D341Med (cell line): ENCODE measurements at regions not wholly inside any gene's neighbourhood (a gene's known extent, or its start where the extent isn't known, plus 50 kb on each side); places are given as distances from the start of the nearest gene placed in this dataset.

Experiments used
- DNase-seq: peaks from one replicate; pipeline ENCODE4 v3.0.0; 2012; ENCODE audit warnings: low spot score

DNA sequence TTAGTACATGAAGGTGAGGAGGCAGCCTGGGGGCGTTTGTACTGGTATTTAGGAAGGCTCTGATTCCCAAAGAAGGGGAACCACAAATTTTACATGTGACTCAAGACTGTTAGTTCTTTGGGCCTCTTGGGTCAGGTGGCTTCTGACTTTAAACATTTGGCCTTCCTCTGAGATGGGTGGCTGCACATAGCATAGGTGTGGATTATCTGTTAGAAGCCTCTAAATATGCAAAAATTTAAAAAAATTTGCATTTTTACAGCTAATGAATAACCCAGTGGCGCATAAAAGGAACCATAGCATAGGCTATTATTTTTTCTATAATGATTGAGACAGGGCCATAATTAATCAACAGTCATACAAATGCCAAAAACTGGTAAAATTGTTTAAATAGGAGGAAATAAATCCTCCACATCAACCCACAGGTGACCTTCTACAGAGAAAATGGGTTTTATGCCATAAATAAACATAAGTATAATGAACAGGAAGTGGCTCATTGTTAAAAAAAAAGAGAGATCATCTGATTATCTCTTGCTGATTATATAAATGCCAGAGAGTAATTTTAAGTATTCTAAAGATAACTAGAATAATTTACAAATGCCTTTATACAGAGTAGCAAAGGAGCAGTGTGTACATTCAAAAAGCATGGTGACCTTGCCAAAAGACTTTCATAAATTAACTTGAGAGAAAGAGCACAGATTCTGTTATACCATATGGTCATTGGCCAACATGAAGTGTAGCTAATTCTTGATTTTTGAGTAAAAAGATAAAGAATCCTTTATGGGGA is 284.2 kb upstream of the ATP2B1 start:
- DNase-seq = no peak

DNA sequence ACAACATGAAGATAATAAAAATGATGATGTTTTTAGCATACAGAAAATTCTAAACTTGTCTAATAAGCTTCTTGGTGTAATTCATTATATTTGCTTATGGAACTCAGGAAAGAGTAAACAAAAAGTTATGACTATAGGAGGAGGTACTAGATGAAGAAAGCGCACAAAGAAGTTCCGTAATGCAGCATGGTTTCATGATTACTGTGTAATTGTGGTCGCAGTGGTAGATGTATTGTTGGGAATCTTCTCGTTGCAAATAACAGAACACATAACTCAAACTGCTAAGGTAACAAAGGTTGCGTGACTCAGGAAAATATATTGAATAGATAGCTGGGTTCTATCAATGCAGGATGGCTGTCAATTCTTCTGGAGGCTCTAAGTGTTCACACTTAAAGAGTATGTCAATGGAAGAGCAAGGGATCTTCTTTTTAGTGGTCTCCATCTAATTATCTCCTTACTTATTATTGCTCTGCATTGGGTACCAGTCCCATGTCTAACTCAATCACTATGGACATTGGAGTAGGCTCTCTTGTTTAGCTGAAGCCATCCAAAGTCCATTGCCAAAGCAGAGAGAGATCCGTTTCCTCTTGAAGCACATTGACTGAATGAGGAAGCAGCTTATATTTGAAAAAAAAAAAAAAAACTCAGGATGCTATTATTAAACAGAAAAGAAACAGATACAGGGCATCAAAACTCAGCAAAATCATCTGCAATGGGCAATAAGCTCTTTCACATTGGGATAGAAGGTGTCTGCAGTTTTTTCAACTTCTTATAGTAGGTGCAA is 283.4 kb upstream of the ATP2B1 start:
- no peak for DNase-seq

DNA sequence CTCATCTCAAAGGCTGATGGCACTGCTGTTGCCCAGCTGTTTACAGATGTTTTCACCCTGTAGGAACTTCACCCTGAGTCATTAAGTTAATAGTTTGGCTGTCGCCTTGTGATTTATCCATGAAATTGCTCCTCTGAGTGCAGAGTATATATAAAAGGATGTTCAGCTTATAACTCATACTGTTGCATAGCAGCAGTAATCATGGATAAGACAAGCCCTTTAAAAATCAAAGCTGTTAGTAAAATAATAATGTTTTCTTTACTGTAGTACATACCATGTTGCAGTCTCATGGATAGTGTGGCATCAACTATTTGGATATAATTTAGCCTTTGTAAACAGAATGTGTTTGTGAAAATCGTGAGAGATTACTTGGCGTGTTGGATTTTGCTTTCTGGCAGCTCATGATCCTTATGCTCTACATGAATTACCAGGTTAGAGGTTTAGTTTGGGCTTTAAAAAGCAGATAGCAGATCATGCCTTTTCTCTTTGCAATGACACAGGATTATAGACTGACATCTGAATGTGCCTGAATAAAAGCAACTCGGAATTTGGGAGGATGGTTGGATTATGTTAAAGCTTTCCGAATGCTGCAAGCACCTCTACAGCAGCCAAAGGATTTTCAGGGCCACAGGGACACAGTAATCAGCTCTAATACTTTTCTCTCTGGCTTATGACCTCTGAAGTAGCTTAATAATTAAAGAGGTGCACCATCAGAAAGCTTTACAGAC is 279.7 kb upstream of the ATP2B1 start:
- peak; percentile 39 for DNase-seq

DNA sequence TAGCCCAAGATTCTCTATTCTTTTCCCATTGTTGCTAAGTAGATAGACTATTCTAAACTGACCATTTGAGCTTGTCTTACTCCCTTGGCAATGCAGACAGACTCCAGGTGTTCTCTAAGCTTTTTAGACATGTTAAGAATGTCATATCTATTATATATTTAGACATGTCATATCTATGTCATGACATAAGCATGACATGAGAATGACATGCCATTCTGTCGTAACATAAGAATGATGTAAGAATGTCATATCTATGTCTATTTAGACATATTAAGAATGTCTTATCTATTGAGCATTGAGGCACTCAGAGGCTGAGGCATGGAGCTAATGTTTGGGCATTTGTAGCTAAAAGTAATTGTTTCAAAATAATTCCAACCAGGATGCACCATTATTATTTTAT is 277.3 kb upstream of the ATP2B1 start:
- DNase-seq = no peak

DNA sequence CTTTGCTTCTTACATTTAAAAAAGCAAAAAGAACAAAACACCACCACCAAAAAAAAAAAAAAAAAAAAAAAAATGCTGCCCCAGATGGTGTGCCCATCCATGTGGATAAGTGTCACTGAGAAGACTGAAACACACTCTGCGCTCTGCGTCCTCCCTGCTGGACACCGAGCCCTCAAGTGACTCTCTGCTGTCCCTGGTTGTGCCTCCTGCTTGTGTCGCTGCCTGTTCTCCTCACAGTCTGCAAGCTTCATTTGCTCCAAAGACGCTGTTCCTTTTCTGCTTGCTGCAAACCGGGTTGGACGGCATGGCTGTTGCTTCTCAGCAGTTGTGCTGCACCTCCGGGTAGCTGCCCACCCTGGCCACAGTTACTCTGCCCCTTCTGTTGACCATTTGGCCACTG is 276.2 kb upstream of the ATP2B1 start:
- DNase-seq = no peak

DNA sequence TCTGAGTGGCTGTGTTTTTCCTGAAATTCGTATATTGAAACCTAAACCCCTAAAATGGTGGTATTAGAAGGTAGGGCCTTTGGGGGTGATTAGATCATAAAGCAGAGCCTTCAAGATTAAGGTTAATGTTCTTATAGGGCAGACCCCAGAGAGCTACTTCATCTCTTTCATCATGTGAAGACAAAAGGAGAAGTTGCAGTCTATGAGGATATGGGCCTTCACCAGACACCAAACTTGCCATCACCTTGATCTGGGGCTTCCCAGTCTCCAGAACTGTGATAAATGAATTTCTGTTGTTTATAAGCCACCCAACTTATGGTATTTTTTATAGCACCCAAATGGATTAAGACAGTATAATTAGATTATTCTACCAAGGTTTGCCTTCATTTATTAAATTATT is 275.0 kb upstream of the ATP2B1 start:
- DNase-seq = no peak

DNA sequence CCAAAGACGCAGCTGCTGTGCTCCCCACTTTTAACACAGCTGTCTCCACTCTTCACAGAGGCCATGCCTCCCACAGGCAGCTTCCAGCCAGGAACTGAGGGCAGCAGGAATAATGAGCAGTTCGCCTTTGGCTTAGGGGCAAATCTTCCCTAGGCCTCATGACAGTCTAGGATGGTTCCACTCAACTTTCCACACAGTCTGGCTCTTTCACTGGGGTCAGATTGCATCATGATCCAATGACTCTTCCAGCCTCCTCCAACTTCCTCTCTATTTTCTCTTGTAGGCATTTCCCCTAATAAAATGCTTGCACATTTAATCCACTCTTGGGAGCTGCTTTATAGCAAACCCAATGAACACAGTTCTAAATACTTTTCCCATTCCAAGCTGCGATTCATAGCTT is 271.6 kb upstream of the ATP2B1 start:
- DNase-seq = no peak

DNA sequence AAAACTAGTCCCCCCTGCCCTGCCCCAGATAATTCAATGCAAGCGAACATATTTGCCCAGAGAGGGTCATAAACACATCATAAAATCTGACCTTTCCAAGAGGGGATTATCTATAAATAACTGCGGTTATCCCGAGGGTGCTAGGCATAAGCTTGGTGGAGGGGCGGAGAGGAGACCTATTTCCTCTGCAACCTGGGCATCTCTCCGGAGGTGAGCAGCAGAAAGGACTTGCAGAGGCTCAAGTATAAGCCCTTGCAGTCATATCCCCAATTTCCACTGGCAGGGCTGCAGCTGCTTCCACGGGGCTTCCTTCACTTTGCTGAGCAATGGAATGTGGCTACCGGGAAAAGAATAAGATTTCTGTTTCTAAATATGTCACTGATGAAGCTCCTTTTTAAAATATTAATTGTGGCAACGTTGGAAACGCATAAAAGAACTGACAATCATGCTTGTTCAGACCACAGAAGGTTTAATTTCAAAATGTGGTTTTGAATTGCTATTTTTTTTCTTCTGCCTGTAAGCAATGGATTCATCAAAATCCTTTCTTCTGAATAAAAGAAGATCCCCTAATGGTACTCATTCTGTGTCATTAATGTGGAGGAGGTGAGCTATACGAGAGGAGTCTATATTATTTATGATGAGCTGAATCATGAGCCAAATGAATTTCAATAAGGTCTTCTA is 268.9 kb upstream of the ATP2B1 start:
- no peak for DNase-seq

DNA sequence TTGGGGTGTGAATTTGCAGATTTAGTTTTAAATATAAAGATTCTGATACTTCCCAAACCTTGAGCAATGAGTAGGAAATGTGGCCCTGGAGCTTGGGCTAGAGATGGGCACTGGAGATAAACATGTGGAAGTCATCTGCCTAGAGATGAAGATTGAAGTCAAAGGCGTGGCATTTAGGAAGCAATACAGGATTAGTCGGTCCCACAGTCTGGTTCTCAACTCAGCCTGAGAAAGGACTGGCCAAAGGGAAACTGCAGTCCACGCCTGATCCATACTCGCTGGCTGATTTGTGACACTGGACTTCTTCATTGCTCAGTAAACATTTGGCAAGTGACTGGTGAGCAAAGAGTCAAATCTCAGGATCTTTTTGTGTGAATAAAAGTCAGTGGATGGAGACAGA is 268.2 kb upstream of the ATP2B1 start:
- no peak for DNase-seq

DNA sequence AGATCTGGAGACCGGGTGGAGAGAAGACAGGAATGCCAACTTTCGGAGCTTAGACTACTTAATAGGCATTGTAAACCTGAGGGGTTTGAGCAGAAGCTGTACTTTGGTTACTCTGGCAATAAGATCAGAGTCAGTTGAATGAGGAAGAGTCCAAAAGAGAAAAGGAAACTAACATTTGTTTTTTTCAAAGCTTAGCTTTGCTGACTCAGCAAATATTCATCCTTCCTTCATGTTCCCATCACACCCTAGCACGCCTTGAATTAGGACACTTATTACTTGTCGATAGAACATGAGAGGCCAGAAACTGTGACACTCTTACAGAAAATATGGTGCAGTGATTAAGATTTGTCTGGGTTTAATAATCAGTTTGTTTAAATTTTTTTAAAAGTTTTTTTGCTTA is 266.9 kb upstream of the ATP2B1 start:
- no peak for DNase-seq

DNA sequence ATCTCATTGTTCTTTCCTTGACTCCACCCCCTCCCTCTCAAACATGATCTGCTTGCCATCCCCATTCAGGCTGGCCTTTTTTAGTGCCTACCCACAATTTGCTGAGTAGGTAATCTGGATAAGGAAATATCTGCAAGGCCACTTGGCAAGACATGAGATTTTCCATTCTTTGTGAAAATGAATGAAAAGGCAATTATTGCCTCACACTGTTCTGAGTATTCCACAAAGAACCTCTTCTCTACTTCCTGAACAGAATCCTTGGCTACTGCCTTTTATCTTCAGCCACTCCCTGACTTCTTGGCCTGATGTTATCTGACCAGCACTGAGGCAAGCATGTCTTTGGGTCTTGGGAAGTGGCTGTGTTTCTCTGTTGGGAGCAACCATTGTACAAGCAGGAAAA is 263.2 kb upstream of the ATP2B1 start:
- DNase-seq = no peak

DNA sequence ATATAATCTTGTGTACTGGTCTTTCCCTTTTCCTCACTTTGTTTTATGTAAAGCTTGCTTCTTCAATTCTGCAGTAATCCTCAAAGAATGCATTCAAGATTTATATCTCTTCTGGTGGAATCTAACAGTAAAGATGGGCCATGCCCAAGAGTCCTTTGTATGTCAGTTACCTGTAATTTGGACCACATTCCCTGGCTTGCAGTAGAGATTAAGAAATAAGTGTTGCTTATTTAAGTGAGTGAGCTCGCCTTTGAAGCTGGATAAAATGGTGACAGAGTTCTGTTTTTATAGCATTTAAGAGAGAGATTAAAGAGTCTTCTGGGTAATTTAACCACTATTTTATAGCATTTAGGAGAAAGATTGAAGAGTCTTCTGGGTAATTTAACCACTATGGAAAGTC is 262.1 kb upstream of the ATP2B1 start:
- no peak for DNase-seq

DNA sequence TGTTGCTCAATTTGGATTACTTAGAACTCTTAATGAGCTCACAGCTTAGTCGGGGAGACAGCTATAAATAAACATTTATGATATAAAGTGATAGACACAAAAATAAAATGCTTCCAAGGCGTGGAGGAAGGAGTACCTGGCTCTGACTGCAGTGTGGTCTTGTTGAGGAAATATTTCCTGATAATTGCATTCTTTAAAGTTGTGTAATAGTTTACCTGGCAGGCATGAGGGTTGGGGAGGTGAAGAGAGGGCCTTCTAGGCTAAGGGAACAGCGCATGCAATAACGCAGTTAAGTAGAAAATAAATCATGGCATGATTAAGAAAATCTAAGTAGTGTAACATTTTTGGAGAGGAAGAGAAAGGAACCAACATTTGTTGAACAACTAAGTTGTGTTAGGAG is 260.5 kb upstream of the ATP2B1 start:
- DNase-seq = no peak

DNA sequence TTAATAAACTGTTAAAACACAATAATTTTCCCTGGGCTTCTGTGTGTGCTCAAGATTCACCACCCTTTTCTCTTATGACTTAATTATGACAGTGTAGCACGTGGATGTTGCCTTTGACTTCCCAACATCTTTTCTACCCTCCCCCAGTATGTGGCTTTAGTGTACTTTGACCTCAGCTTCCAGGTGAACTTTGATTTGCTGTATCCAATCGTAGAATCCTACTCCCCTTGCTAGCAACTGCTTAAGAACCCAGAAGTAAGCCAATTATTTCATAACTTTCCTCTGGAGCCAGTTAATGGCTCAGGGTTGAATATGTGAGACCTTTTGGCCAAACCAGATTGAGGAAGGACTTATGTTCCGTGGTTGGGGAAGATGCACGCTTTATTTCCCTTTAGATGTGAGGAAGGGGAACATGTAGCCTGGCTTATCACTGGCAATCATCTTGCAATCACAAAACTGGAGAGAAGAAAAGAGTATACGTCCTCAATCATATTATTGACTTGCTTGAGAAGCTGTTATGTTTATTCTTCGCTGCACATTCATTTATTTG is 259.6 kb upstream of the ATP2B1 start:
- DNase-seq = no peak

DNA sequence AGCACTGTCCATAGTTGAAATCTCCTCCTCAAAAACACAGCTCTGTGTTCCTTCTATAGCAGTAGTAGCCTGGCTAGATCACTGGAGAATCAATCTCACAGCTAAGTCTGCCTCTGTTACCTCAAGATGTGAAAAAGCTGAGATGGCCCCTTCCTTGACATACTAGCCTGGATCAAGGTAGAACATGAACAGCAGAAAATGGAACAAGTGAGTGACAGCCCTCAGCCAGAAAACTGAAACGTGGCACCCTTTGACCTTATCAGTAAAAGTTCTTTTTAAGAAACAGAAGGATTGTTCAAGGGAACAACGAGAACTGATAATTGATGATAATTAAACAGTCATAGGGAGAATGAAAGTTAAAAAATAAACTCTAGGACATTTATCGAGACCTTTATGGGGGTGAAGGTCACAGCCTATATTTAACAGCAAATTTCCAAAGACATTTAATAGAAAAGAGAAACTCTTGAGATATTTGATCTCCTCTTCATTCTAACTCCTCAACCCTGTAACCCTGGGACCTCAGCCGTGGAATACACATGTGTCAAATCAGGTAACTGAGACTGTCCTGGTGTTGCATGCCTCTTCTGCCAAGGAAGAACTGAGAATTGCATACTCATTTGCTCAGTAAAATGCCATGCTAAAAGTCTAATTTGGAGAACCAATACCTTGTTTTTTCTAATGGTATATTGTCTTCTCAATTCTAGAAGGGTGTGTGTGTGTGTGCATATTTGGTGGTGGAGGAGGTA is 258.0 kb upstream of the ATP2B1 start:
- no peak for DNase-seq

DNA sequence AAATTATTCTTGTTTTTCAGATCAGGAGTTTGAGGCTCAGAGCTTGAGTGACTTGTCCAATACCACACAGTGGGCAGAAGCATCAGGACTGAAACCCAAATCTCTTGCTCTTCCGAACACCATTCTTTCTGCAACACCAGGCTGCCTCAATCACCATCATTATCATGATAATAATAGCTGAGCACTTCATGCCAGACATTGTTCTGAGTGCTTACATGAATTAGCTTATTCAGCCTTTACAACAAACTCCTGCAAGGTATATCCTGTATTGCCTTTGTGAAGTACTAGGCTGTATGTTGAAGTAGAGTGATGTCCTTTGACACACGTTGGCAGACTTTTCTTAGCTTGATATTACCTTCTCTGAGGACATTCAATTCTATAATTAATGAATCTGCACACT is 257.4 kb upstream of the ATP2B1 start:
- no peak for DNase-seq

DNA sequence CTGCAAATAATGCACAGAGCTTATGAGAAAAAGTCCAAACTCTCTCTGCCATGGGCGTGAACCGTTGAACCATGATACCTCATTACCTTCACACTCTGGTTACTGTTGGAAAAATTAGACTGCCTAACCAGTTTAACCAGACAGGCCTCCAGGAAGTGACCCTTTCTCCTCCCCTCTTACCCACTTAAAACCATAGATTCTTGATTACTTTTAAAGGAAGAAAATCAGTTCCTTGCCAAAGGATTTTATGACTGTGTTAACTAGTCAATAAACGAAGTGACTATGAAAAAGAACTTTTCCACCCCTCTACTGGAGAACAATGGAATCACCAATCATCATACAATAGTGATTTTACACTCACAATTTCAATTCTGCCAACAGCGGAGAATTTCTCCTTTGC is 254.0 kb upstream of the ATP2B1 start:
- DNase-seq = no peak

DNA sequence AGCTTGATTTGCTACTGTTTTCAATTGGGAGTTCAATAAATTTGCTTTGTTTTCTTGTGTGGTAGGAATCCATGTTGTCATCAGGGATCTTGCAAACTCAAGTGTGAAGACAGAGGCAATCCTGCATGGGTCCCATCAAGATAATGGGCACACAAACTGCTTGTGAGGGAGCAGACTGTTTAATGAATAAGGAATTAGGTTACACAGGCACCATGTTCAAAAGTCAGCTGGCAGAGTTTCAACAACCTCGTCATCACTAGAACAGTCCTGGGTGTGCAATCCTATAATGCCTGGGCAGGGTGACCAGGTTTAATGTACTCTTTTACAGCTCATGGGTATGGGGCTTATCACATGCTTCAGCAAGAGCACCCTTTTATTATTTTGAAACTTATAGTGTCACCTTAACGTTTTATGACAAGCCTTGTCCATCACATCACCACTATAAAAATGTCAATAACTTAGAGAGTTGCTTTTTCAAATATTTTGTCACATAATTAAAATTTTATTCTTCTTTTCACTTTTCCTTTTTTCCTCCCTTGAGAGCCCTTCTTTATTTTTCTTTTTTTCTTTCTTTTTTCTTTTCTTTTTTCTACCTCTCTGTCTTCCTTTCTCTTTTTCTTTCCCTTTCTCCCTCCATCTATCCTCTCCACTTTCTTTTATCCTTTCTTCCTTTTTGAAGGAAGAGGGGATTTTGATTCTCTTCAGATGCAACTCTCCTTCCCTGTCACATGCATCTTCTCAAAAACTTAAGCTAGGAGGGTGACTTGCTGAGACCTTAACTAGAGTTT is 252.2 kb upstream of the ATP2B1 start:
- DNase-seq = no peak

DNA sequence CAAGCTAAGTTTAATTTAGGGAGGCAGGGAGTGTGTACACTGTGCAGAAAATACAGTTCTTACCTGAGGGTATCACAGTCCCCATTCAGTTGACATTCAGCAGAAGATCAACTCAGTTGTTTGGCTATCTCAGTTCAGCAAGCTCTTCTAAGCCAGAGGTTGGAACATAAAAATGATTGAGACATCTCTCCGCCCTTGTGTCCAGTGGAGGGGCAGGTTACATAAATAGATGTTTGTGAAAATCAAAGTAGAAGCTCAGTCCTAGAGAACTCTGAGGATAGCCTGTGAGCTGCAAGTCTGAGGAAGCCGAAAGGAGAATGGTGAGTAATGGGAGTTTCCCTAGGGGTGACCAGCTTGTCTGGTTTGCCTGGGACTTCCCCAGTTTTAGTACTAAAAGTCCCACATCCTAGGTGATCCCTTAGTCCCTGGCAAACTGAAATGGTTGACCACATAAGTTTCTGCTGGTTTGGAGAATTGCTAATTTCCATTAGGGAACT is 251.4 kb upstream of the ATP2B1 start:
- DNase-seq = no peak

DNA sequence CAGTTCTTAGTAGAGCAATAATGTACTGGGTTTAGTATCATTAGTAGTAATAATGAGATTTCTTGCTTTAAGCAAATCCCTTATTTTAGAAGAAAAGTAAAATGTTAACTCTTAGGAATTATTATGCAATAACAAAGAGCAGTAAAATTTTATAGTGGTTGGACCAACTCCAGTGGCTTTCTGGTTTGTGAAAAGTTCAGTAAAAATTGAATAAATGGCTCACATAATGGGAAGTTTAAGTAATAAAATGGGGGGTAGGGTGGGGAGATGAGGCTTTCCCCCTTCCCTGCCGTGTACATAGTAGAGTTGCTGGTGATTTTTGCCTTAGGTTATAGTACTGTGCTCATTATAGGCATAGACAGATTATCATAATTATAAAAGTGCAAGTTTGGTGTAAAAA is 250.5 kb upstream of the ATP2B1 start:
- DNase-seq = no peak
